AG10803 (cell line): ENCODE measurements at regions not wholly inside any gene's neighbourhood (a gene's known extent, or its start where the extent isn't known, plus 50 kb on each side); places are given as distances from the start of the nearest gene placed in this dataset.

Experiments used
- DNase-seq: peaks from one replicate; pipeline ENCODE4 v3.0.0; 2010; ENCODE audit warnings: low read depth
- H3K4me3 ChIP-seq: 2 replicates; pipeline ENCODE4 v1.5.1; 2011; ENCODE audit warnings: mild to moderate bottlenecking, low read length, control low read depth
- TF ChIP-seq, protein P1 (sequence below): conservative IDR thresholded peaks from 2 replicates; pipeline ENCODE4 v1.5.1; 2011; ENCODE audit warnings: mild to moderate bottlenecking, low read length, control low read depth, inconsistent platforms

DNA sequence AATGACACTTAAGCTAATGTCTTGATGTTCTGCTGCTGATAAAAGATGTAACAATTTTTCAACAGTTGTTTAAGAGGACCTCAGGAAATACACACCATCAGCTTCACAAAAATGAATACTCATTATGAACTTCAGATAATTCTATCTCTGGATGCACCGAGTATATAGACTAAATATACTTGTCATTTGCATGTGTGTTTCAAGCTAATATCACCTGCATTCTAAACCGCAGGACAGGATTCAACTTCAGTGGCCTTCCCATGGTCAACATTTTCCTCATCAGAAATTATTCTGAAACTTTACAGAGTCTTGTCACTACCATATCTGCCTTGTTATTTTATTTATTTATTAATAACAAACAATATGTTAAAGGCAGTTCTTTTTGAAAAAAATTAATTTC is 717.0 kb upstream of the CCDC179 start:
- DNase-seq, result no peak
- TF ChIP-seq, protein P1, sequence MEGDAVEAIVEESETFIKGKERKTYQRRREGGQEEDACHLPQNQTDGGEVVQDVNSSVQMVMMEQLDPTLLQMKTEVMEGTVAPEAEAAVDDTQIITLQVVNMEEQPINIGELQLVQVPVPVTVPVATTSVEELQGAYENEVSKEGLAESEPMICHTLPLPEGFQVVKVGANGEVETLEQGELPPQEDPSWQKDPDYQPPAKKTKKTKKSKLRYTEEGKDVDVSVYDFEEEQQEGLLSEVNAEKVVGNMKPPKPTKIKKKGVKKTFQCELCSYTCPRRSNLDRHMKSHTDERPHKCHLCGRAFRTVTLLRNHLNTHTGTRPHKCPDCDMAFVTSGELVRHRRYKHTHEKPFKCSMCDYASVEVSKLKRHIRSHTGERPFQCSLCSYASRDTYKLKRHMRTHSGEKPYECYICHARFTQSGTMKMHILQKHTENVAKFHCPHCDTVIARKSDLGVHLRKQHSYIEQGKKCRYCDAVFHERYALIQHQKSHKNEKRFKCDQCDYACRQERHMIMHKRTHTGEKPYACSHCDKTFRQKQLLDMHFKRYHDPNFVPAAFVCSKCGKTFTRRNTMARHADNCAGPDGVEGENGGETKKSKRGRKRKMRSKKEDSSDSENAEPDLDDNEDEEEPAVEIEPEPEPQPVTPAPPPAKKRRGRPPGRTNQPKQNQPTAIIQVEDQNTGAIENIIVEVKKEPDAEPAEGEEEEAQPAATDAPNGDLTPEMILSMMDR, result no peak
- H3K4me3 ChIP-seq, result no peak overlapping the region

DNA sequence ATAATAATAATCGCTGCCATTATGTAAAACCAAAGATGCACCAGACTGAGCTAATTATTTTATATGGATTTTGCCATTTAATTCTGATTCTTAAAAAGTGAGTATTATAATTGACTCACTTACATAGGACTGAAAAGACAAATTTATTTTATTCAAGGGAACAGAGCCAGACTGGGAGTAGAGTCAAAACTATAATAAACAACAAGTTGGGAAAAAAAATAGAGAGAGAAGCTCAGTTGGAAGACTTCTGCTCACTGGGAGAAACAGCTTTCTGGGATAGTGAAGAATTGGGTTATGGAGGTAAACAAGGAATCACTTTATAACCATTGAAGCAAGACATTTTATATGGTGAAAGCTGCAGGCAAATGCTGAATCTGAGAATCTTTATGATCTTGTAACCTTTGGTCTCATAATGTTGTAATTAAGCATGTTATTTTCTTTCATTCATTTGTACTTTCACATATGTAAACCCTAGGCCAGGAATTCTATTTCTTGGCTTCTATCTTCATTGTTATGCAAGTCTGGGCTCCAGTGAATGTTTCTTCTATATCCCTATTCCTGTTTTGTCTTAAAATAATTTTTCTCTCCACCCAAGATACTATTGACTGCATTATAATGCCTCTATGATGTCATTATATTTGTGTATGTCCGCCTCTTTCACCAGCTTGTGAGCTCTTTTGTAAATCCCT is 725.3 kb upstream of the CCDC179 start:
- no peak overlapping the region for H3K4me3 ChIP-seq
- DNase-seq, result no peak
- TF ChIP-seq, protein P1, result no peak

DNA sequence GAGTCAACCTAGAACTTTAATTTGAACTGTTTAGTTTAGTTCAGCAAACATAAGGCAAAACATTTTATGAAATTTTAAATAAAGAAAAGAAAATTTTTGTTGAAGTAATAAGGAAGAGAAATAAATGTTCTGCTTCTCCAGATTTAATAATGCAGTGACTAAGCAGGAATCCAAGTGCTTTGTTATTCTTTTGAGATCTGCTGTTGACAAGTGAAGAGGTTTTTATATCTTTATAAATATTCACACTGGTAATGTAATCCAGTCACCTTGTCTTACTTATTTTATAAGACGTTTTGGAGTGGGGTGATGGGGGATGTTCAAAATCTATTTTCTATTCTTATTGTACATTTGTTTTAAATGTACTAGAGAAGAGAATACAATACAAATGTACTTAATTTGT is 725.9 kb upstream of the CCDC179 start:
- TF ChIP-seq, protein P1, result no peak
- no peak for DNase-seq
- no peak overlapping the region for H3K4me3 ChIP-seq

DNA sequence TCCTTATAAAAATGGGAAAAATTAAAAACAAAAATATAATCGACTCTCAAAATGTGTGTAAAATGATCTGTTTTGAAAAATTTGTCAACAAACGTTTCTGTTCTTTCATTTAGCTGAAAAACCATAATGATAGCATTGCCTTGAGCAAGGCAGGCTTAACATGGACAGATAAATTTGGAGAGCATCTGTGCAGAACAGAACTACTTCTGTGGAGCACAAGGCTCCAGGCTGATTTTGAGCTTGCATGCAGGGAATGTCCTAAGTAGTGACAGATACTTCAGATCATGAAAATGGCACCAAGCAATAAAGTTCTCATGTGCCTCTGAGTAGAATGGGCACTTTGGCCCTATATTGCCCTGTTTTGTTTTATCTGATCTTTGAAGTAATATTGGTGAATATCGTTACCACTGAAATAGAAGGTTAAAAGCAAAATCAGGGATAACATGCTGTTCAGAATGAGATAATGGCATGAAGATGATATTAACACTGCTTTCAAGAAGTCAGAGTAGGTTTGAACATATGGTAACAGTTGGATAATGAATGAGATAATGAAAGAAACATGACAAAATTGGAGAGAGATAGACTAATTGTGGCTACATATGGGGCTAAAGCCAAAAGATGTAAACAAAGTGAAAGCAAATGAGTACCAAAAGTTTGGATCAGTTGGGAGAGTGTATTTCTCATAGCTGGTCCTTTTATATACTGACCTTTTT is 730.5 kb upstream of the CCDC179 start:
- TF ChIP-seq, protein P1, result no peak
- no peak for DNase-seq
- no peak overlapping the region for H3K4me3 ChIP-seq

DNA sequence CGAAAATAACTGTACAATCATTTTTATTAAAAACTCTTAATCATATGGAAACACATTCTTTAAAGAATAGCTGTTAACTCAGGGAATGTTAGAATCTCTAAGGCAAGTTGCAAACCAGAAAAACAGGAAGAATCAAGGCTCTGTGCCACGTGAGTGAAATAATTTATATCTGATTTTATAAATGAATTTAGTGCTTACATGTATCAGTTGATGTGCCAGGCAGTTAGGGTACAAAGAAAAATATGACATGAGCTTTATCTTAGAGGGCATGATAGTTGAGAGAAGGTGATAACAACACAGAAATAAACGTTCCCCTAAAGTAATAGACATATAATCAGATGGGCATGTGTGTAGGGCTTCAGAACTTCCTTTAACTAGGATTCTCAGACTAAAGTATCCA is 734.5 kb upstream of the CCDC179 start:
- no peak overlapping the region for H3K4me3 ChIP-seq
- TF ChIP-seq, protein P1, result no peak
- no peak for DNase-seq

DNA sequence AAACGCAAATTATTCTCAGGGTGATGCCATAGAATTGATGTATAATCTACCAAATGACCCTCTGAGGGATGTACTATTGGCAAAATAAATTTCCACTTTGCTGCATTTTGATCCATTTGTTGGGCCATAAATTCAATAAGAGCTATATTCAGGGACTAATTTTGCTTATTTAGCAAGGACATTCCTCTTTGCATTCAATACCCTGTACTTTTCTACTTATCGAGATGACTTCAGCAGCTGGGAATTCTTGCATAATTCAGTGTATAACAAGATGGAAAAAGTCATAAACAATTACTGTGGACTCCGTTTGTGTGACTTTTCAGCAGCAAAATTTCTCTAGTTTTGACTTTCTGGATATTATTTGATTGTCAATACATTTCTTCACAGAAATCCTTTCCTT is 744.7 kb upstream of the CCDC179 start:
- TF ChIP-seq, protein P1, result no peak
- H3K4me3 ChIP-seq, result no peak overlapping the region
- peak; percentile 2 for DNase-seq

DNA sequence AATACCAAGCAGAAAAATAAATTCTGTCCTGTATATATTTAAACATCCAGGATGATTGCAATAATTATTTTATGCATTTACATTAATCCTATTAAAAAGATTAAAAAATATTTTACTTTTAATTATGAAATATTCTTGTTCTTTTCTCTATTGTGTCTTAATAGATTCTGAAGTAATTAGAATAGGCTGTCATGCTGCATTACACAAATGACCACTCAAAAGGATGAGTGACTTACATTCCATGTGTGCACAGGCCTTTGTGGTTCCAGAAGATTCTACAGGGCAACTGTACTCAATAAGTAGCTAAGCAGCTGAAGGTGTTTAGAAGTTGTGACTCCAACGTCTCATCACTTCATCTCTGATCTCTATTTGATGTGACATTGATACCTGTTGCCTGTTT is 745.9 kb upstream of the CCDC179 start:
- no peak for DNase-seq
- TF ChIP-seq, protein P1, result no peak
- H3K4me3 ChIP-seq, result no peak overlapping the region
